GM12873 (cell line): ENCODE measurements at regions not wholly inside any gene's neighbourhood (a gene's known extent, or its start where the extent isn't known, plus 50 kb on each side); places are given as distances from the start of the nearest gene placed in this dataset.

Source experiments
- CTCF ChIP-seq: IDR thresholded peaks from 2 replicates; pipeline ENCODE4 v1.5.1; 2012; ENCODE audit warnings: low read depth, mild to moderate bottlenecking, moderate library complexity, low read length, control low read depth; ENCODE audit not compliant: insufficient read depth; ENCODE audit errors: missing control alignments

GRCh38 chr7:49580761-49581160 is 192.7 kb upstream of the VWC2 start:
- TF ChIP-seq CTCF = no peak

GRCh38 chr7:49583440-49583839 is 190.0 kb upstream of the VWC2 start:
- TF ChIP-seq CTCF = no peak

- TF ChIP-seq CTCF = no peak
Measured at GRCh38 chr7:49596701-49597491, 176.5 kb upstream of the VWC2 start.

- no peak for TF ChIP-seq CTCF
Measured at GRCh38 chr7:49597805-49598204, 175.6 kb upstream of the VWC2 start.

- TF ChIP-seq CTCF = no peak
Measured at GRCh38 chr7:49611951-49612350, 161.5 kb upstream of the VWC2 start.

- no peak for TF ChIP-seq CTCF
Measured at GRCh38 chr7:49613759-49614158, 159.7 kb upstream of the VWC2 start.

- no peak for TF ChIP-seq CTCF
Measured at GRCh38 chr7:49618028-49618427, 155.4 kb upstream of the VWC2 start.
